ENCODE measurements at regions not wholly inside any gene's neighbourhood (a gene's known extent, or its start where the extent isn't known, plus 50 kb on each side); places are given as distances from the start of the nearest gene placed in this dataset.

DNA sequence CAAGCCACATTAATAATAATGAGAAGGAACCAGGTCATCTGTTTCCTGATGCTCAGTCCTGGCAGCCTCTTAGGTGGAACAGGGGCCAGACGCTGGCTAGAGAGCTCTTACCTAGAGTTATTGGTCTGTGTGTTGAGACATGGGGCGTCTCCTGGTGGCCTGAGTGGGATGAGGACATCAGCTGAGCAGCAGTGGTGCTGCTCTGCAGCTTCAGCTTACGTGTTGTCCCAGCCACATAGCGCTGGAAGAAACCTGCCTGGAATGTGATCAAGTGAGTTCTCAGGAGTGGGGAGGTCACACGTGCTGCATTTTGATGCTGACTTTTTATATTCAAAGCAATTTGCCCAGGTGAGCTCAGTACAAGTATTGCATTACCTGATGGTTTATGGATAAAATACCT is 355.4 kb downstream of the CDH26 start:
- no peak for DNase-seq

GRCh38 chr20:60314727-60315126 is 356.5 kb downstream of the CDH26 start:
- DNase-seq = no peak

GRCh38 chr20:60316476-60317158 is 358.4 kb downstream of the CDH26 start:
- DNase-seq = no peak

DNA sequence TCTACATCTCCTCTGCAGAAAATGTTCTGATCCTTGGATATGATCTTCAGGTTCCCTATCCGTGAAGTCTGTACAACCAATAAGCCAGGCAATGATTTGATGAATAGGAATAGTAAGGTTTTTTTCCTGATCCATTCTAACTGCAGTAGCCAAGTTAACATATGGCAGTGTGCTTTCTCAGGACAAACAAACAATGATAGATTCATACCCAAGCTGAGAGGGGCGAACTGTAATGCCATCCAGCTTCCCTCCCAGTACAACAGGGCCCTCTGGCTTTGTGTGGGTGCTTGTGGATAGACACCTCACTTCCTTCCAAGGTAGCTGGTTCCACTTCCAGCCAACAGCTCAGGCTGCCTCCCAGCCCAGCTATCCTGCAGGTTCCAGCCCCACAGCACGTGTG is 359.2 kb downstream of the CDH26 start:
- DNase-seq = no peak

DNA sequence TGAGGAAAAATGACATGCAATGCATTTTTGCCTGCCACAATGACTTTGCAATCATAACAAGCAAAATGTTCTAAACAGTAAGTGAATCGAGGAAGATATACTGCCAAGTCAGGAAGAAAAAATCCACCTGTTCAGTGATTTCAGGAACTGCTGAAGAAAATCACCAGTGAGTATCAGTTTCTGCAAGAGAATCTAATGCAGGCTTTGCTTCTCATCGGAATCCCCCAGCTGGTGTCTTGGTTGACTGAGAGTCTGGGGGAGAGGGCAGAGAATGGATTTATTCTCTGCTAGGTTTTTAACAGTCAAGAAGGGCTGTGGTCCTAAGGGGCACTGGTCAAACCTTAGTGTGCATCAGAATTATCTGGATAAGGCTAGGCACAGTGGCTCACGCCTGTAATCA is 363.4 kb downstream of the CDH26 start:
- no peak for DNase-seq

- DNase-seq = no peak
Measured at GRCh38 chr20:60326821-60327220, 368.6 kb downstream of the CDH26 start.

DNA sequence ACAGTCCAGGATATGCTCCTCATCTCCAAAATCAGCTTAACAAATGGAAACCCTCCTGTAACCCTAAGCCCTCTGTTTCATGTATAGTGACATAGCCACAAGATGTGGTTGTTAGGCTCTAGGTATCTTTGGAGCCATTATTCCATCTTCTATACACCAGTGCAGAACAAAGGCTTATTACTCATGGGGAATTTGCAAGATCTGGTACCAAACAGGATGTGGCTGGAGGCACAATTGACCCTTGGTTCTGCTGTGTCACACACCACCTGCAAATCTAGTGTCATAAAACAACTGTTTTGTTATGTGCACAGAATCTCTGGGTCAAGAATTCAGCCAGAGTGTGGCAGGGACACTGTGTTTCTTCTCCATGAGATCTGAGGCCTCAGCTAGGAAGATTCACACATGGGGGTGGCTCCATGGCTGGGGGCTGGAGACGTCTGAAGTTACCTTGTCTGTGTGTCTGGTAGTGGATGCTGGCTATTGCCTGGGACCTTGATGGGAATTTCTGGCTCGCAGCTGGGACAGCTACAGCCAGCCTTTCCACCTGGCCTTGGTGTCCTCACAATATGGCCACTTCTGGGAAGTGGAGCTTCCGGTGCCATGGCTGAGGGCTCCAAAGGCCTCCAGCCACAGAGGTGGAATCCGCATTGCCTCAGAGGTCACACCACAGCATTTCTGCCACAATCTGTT is 369.9 kb downstream of the CDH26 start:
- no peak for DNase-seq

GRCh38 chr20:60330461-60330860 is 372.2 kb downstream of the CDH26 start:
- no peak for DNase-seq

DNA sequence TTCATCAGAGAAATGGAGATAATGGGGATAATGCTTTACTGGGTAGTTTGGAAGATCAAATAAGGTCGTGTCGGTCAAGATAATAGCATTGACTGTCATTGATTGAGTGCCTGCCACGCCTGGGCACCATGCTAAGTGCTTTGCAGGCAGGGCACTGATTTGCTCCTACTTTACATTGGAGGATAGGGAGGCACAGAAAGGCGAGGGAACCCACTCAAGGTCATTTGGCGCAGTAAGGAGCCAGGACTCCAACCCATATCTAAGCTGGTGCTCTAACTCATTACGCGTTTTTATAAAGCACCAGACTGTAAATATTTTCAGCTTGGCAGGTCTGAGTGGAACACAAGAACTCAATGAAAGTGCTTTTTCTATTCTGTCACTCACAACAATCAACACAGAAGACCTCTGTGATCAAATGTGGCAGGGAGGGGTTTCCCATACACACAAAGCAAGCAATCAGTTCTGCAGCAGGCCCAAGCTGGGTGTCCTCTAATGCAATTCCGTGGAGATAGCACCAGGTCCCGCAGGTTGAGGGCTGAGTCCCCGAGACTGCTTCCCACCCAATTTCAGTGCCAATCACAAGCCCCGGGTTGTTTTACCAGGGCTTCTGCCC is 373.6 kb downstream of the CDH26 start:
- DNase-seq = peak in 34 of 56 donors; percentile 3 to 60 (median 24)

DNA sequence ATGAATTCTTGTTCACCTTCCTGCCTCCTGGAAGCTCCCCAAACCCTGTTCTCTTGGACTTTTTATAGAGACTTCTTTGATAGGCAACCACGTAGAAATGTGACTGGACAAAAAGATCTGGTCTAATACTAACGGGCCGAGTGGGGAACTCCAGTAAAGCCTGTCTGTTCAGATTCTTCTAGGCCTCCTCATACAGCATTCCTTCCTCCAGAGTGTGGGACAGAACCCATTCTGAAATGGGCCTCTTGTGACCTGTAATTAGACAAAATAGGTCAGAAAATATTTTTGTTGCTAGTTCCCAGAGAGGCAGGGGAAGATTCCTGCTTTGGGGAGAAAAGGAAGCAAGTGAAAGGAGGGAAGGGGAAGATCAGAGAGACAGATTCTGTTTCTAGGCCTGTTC is 374.3 kb downstream of the CDH26 start:
- DNase-seq = no peak

DNA sequence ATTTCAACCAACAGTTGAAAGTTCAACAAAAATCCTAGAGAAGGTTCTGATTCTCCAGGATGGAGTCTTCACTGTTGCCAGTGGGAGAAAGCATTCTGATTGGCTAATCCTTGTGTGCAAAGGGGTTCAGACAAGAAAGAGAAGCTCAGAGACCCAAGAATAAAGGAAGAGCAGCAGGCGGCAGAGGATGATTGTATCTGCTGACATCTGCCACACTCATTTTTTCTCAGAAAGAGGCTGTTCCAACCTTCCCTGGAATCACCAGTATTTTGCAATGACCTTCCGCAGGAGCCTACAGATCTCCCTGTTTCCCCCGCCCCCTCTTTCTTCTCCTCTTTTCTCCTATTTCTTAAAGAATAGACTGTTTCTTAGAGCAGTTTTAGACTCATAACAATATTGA is 376.7 kb downstream of the CDH26 start:
- DNase-seq = no peak

DNA sequence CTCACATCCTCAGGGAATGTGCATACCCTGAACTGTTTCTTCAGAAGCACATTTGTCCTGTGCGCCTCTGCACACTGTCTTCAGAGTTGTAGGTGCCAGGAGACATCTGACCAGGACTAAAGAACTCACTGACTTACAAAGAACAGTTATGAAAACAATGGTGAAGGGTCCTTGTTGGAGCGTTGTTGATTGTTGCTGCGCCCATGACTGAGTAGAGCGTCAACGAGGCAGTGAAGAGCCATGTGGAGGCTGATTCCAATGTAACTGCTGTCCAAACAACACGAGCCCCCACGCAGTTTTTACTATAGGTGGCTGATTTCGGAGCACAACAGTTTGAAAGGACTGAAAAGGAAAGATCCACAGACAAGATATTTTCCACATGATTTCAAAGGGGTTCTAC is 380.3 kb downstream of the CDH26 start:
- DNase-seq = no peak

DNA sequence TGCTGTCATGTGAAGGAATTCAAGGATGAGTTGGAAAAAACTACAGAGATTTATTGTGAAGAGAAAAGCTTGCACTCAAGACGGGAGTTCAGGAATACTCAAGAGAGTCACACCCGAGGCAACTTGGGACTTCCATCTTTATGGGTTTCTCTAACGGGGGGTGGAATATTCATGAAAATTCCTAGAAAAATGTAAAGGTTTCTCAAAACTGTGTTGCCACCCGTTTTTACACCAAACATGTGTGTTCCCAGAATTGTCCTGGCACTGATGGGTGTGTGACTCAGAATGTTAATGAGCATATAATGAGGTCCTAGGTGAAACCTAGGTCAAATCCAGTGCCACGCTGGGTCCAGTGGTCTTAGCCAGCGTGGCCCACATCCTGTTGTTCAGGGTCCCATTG is 381.5 kb downstream of the CDH26 start:
- DNase-seq = no peak

- no peak for DNase-seq
Measured at GRCh38 chr20:60340232-60340631, 382.0 kb downstream of the CDH26 start.

DNA sequence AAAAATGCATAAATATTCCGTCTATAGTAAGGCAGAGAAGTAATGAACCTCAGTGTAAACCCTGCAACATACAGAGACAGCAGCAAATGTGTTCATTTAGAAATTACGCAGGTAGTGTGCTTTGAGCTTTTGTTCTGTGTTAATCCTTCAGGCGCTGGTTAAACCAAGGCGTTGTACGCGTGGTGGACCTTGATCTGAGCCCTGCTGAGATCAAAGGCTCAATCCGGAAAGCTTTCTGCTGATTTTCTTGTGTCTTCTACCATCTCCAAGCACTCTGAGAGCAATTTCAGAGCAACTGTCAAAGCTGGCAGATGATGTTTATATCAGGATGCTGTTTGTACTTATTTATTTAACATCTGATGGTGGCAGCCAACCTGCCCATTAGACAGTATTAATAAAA is 382.8 kb downstream of the CDH26 start:
- no peak for DNase-seq

GRCh38 chr20:60345106-60345505 is 386.9 kb downstream of the CDH26 start:
- no peak for DNase-seq

DNA sequence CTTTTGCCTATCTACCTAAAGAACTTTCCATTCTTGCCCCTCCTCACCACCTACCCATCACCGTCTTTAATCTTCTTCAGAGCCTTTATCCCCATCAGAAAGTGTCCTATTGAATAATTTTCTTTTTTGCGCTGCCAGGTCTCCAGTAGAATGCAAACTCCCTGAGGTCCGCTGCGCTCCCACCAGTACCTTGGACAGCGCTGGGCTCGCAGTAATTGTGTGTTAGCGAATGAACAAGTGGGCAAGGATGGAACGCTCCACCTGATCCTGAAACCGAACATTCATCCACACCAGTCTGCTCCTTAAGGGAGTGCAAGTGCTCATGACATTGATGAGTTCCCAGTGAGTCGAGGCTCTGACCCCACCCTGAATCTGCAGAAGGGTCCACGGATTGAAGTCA is 391.2 kb downstream of the CDH26 start:
- DNase-seq = no peak

- DNase-seq = no peak
Measured at GRCh38 chr20:60352017-60352416, 393.8 kb downstream of the CDH26 start.

DNA sequence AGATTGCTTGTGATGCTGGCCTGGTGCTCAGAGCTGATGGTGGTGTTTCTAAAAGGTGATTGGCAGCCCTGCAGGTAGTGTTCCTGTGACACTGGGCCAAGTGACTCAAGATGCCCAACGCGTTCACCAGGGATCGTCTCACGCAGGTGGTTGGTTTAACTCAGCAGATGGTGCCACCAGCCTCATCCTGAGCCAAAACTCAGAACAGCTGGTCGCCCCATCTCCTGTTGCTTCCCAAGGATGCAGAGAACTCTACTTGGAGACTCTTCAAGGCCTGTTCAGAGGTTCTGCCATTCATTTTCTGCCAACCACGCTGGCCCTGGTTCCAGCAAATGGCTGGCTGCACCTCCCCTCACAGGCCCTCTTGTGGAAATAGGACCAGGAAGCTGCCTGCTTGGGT is 394.4 kb downstream of the CDH26 start:
- DNase-seq = no peak

- peak in 8 of 56 donors; percentile 4 to 48 (median 21) for DNase-seq
Measured at GRCh38 chr20:60354024-60354580, 395.9 kb downstream of the CDH26 start.

- no peak for DNase-seq
Measured at GRCh38 chr20:60358101-60358500, 399.9 kb downstream of the CDH26 start.

DNA sequence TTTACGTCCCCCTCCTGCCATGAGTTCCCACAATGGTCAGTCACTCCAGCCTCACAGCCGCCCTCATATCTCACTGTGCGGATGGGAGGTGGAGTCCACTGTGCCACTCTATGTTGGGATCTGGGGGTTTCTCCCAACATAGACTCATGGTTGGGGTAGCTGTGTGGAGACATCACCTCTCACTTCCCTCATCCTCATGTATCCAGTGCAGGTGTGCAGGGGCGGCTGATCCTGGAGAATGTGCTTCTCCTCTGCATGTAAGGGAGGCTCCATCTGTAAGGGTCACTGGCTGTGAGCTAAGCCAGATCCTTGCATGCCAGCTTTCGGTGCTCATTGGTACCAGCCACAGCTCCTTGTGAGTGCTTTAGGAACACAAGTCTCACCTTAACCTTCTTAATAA is 400.8 kb downstream of the CDH26 start:
- DNase-seq = no peak

Measured in nucleus accumbens (tissue), 56 donors.